ENCODE measurements at regions not wholly inside any gene's neighbourhood (a gene's known extent, or its start where the extent isn't known, plus 50 kb on each side); places are given as distances from the start of the nearest gene placed in this dataset.

DNA sequence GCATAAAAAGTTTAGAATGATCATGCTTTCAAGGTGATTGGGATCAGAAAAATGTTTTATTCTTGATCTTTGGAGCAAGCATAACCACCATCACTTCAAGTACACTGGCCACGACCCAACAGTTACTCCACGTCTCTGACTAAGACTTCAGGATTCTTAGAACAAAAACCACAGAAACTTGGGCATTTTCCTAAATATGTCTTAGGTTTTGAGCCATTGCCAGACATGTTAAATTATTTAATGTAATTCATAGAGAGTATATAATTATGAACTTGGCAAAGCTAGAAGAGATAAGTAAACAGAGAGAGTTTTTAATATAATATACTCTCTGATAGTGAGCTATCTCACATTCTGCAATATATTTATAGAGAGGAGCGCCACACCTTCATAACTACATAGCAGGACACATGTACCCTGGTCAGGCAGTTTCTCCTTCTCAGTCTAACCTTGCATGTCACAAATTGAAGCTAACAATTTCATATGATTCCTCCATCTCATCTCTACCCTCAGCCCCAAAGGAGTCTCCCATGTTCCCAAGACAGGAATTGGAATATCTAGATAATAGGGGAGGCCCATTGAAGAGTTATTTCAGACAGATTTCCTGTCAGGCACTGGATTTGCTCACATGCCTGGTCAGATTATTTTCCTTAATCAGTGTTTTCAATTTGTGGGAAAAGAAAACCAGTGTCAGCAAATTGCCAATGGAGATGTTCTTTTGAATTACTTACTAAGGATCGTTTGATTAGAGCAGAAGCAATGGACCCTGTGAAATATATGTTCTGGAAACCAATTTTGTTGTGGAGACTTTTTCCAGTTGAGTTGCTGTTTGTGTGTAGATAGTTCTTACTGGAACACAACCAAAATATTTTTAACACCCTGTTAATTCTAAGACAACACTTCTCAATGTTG is 61.7 kb upstream of the GUCY1A1 start:
- no peaks in the 10 kb centered on the region for H3K4me1 Mint-ChIP-seq (ENCODE audit: low read depth, unreplicated experiment)
- H3K36me3 Mint-ChIP-seq (ENCODE audit: unreplicated experiment), result no peaks in the 10 kb centered on the region
- H3K9me3 Mint-ChIP-seq (ENCODE audit: unreplicated experiment), result peaks cover 1% of the 10 kb centered on the region
- H3K4me3 Mint-ChIP-seq (ENCODE audit: unreplicated experiment), result no peak overlapping the region
- DNase-seq, result no peak
- H3K27me3 Mint-ChIP-seq (ENCODE audit: unreplicated experiment), result no peaks in the 10 kb centered on the region
- TF ChIP-seq CTCF (IDR thresholded peaks at IDR 0.05; ENCODE audit: partially characterized antibody, unreplicated experiment), result no peak
- no peak overlapping the region for H3K27ac Mint-ChIP-seq (ENCODE audit: unreplicated experiment)

DNA sequence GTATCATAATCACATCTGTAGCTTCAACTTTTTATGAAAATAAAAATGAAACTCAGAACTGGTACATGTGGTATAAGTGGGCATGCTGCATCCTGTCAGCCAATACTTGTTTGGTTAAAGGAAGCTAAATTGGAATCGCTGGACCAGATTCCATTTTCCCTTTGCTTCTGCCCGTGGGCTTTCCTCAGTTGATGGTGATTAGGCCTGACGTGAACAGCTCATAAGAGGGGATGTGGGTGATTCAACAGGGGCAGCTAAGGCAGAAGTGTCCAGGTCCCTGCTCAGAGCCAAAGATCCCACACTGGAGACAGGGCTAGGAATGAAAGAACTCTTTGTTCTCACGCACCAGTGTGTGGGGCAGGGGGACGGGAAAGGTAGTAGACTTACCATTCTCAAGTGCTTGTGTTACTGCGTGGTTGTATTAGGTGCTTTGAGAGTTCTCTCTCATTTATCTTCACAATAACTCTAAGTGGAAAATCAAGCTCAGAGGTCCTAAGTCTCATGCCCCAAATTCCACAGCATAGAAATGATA is 63.2 kb upstream of the GUCY1A1 start:
- H3K27me3 Mint-ChIP-seq (ENCODE audit: unreplicated experiment), result no peaks in the 10 kb centered on the region
- TF ChIP-seq CTCF (IDR thresholded peaks at IDR 0.05; ENCODE audit: partially characterized antibody, unreplicated experiment), result no peak
- peaks cover 1% of the 10 kb centered on the region for H3K9me3 Mint-ChIP-seq (ENCODE audit: unreplicated experiment)
- no peaks in the 10 kb centered on the region for H3K36me3 Mint-ChIP-seq (ENCODE audit: unreplicated experiment)
- DNase-seq, result no peak
- H3K4me1 Mint-ChIP-seq (ENCODE audit: low read depth, unreplicated experiment), result no peaks in the 10 kb centered on the region
- H3K27ac Mint-ChIP-seq (ENCODE audit: unreplicated experiment), result no peak overlapping the region
- no peak overlapping the region for H3K4me3 Mint-ChIP-seq (ENCODE audit: unreplicated experiment)

- no peak for DNase-seq
- Mint-ChIP-seq H3K9me3 (ENCODE audit: unreplicated experiment) (peaks cover 1% of the 10 kb centered on the region), H3K27me3 (ENCODE audit: unreplicated experiment) (no peaks in the 10 kb centered on the region), H3K4me1 (ENCODE audit: low read depth, unreplicated experiment) (no peaks in the 10 kb centered on the region), H3K36me3 (ENCODE audit: unreplicated experiment) (no peaks in the 10 kb centered on the region), H3K4me3 (ENCODE audit: unreplicated experiment) (no peak overlapping the region), H3K27ac (ENCODE audit: unreplicated experiment) (no peak overlapping the region)
- TF ChIP-seq CTCF (IDR thresholded peaks at IDR 0.05; ENCODE audit: partially characterized antibody, unreplicated experiment), result no peak
These were observed 64.1 kb upstream of the GUCY1A1 start for GRCh38 chr4:155602351-155603140.

GRCh38 chr4:155600244-155600643 is 66.4 kb upstream of the GUCY1A1 start:
- Mint-ChIP-seq H3K27me3 (ENCODE audit: unreplicated experiment) (no peaks in the 10 kb centered on the region), H3K4me3 (ENCODE audit: unreplicated experiment) (no peak overlapping the region), H3K36me3 (ENCODE audit: unreplicated experiment) (no peaks in the 10 kb centered on the region)

More at GRCh38 chr4:155600244-155600643, 66.4 kb upstream of the GUCY1A1 start:
- Mint-ChIP-seq H3K9me3 (ENCODE audit: unreplicated experiment) (peaks cover 1% of the 10 kb centered on the region), H3K4me1 (ENCODE audit: low read depth, unreplicated experiment) (no peaks in the 10 kb centered on the region), H3K27ac (ENCODE audit: unreplicated experiment) (no peak overlapping the region)
- DNase-seq, result no peak
- TF ChIP-seq CTCF (IDR thresholded peaks at IDR 0.05; ENCODE audit: partially characterized antibody, unreplicated experiment), result no peak

Data from glutamatergic neuron (in vitro differentiated cells).